Neural cell (in vitro differentiated cells): ENCODE measurements at regions not wholly inside any gene's neighbourhood (a gene's known extent, or its start where the extent isn't known, plus 50 kb on each side); places are given as distances from the start of the nearest gene placed in this dataset.

Experiments used
- MXI1 ChIP-seq: fragments of 450-650 bp; conservative IDR thresholded peaks from 2 replicates; pipeline ENCODE4 v1.6.1; 2014; ENCODE audit warnings: antibody characterized with exemption, mild to moderate bottlenecking; ENCODE audit not compliant: poor library complexity, severe bottlenecking
- POLR2AphosphoS5 ChIP-seq: IDR thresholded peaks from 2 replicates; pipeline ENCODE4 v1.6.1; 2012
- TF ChIP-seq, protein P1 (sequence below): fragments of 450-650 bp; IDR thresholded peaks from 2 replicates; pipeline ENCODE4 v1.5.1; 2014; ENCODE audit warnings: antibody characterized with exemption, mild to moderate bottlenecking, moderate library complexity; ENCODE audit not compliant: poor library complexity, severe bottlenecking
- TF ChIP-seq, protein P2 (sequence below): IDR thresholded peaks from 2 replicates; pipeline ENCODE4 v1.6.1; 2012; ENCODE audit warnings: borderline replicate concordance

DNA sequence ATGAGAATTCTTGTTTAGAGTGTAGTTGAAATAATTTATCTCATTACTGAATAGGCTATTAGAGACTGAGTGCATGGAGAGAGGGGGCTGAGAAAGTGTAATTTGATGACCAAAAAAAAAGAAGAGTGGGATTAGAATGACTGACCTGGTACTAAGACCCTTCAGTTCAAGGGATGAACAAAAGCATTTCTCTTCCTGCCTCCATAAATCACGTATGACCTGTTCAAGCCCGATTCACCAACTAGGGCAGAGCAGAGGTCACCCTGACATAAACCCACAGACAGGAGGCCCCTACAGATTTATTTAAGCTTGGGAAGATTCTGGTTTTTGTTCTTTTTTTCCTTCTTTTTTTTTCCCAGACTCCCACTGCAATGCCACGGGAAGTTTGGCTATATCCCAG lies 123.7 kb upstream of the COP1 start:
- no peak for TF ChIP-seq POLR2AphosphoS5
- TF ChIP-seq, protein P1, sequence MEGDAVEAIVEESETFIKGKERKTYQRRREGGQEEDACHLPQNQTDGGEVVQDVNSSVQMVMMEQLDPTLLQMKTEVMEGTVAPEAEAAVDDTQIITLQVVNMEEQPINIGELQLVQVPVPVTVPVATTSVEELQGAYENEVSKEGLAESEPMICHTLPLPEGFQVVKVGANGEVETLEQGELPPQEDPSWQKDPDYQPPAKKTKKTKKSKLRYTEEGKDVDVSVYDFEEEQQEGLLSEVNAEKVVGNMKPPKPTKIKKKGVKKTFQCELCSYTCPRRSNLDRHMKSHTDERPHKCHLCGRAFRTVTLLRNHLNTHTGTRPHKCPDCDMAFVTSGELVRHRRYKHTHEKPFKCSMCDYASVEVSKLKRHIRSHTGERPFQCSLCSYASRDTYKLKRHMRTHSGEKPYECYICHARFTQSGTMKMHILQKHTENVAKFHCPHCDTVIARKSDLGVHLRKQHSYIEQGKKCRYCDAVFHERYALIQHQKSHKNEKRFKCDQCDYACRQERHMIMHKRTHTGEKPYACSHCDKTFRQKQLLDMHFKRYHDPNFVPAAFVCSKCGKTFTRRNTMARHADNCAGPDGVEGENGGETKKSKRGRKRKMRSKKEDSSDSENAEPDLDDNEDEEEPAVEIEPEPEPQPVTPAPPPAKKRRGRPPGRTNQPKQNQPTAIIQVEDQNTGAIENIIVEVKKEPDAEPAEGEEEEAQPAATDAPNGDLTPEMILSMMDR, result no peak
- TF ChIP-seq MXI1, result no peak
- TF ChIP-seq, protein P2, sequence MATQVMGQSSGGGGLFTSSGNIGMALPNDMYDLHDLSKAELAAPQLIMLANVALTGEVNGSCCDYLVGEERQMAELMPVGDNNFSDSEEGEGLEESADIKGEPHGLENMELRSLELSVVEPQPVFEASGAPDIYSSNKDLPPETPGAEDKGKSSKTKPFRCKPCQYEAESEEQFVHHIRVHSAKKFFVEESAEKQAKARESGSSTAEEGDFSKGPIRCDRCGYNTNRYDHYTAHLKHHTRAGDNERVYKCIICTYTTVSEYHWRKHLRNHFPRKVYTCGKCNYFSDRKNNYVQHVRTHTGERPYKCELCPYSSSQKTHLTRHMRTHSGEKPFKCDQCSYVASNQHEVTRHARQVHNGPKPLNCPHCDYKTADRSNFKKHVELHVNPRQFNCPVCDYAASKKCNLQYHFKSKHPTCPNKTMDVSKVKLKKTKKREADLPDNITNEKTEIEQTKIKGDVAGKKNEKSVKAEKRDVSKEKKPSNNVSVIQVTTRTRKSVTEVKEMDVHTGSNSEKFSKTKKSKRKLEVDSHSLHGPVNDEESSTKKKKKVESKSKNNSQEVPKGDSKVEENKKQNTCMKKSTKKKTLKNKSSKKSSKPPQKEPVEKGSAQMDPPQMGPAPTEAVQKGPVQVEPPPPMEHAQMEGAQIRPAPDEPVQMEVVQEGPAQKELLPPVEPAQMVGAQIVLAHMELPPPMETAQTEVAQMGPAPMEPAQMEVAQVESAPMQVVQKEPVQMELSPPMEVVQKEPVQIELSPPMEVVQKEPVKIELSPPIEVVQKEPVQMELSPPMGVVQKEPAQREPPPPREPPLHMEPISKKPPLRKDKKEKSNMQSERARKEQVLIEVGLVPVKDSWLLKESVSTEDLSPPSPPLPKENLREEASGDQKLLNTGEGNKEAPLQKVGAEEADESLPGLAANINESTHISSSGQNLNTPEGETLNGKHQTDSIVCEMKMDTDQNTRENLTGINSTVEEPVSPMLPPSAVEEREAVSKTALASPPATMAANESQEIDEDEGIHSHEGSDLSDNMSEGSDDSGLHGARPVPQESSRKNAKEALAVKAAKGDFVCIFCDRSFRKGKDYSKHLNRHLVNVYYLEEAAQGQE, result no peak
